ENCODE measurements at regions not wholly inside any gene's neighbourhood (a gene's known extent, or its start where the extent isn't known, plus 50 kb on each side); places are given as distances from the start of the nearest gene placed in this dataset.

GRCh38 chr18:47604021-47604420 lies 326.4 kb downstream of the SMAD2 start:
- TF ChIP-seq, protein P1, sequence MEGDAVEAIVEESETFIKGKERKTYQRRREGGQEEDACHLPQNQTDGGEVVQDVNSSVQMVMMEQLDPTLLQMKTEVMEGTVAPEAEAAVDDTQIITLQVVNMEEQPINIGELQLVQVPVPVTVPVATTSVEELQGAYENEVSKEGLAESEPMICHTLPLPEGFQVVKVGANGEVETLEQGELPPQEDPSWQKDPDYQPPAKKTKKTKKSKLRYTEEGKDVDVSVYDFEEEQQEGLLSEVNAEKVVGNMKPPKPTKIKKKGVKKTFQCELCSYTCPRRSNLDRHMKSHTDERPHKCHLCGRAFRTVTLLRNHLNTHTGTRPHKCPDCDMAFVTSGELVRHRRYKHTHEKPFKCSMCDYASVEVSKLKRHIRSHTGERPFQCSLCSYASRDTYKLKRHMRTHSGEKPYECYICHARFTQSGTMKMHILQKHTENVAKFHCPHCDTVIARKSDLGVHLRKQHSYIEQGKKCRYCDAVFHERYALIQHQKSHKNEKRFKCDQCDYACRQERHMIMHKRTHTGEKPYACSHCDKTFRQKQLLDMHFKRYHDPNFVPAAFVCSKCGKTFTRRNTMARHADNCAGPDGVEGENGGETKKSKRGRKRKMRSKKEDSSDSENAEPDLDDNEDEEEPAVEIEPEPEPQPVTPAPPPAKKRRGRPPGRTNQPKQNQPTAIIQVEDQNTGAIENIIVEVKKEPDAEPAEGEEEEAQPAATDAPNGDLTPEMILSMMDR (IDR thresholded peaks at IDR 0.05), result no peak
- no peak for DNase-seq
- no peaks in the 10 kb centered on the region for H3K36me3 ChIP-seq (replicated peaks in 1 of 2; ENCODE audit: control insufficient read depth in 1 of 2, insufficient read depth in 2 of 2, low read length in 2 of 2)
- no peak overlapping the region for H3K4me3 ChIP-seq (replicated peaks in 1 of 3; ENCODE audit: low read depth in 2 of 3, low read length in 3 of 3)
- H3K27me3 ChIP-seq (ENCODE audit: control insufficient read depth in 2 of 2, insufficient read depth in 2 of 2, low read length in 2 of 2), result no peaks in the 10 kb centered on the region
- Mint-ChIP-seq H3K4me1 (no peaks in the 10 kb centered on the region), H3K27ac (no peak overlapping the region), H3K4me3 (no peak overlapping the region), H3K36me3 (no peaks in the 10 kb centered on the region), H3K9me3 (peaks cover 0 to 3% (median 0%) of the 10 kb centered on the region in 7 donors), H3K27me3 (ENCODE audit: low read depth in 3 of 3) (peaks cover 2 to 9% (median 8%) of the 10 kb centered on the region in 3 donors)
- intact Hi-C loops (cut with micrococcal nuclease), result no loop called here
- 100% methylated on average over 3 of the region's 5 CpGs for WGBS (ENCODE audit: insufficient coverage)
- no peaks in the 10 kb centered on the region for H3K4me1 ChIP-seq (ENCODE audit: control insufficient read depth in 1 of 2, insufficient read depth in 2 of 2, low read length in 2 of 2)
- no peaks in the 10 kb centered on the region for H4K20me1 ChIP-seq (ENCODE audit: insufficient read depth, low read length)
- H3K27ac ChIP-seq (ENCODE audit: low read depth in 1 of 2, low read length in 2 of 2), result no peak overlapping the region
- no peak overlapping the region for H2AFZ ChIP-seq (ENCODE audit: insufficient read depth, low read depth, low read length, poor library complexity, severe bottlenecking)
- no peak overlapping the region for H3K4me2 ChIP-seq (replicated peaks; ENCODE audit: extremely low read depth, low read length, poor library complexity, severe bottlenecking)
- no peaks in the 10 kb centered on the region for H3K79me2 ChIP-seq (ENCODE audit: insufficient read depth, low read length)
- peaks cover 0 to 7% of the 10 kb centered on the region in 2 donors for H3K9me3 ChIP-seq (replicated peaks in 1 of 2; ENCODE audit: control insufficient read depth in 1 of 2, insufficient read depth in 1 of 2, low read length in 2 of 2)
- H3K9ac ChIP-seq (ENCODE audit: insufficient read depth, low read length, poor library complexity, severe bottlenecking), result no peak overlapping the region

GRCh38 chr18:47603158-47603557 lies 327.3 kb downstream of the SMAD2 start:
- H3K27ac ChIP-seq (ENCODE audit: low read depth in 1 of 2, low read length in 2 of 2), result no peak overlapping the region
- no peaks in the 10 kb centered on the region for H3K4me1 ChIP-seq (ENCODE audit: control insufficient read depth in 1 of 2, insufficient read depth in 2 of 2, low read length in 2 of 2)
- TF ChIP-seq, protein P1 (IDR thresholded peaks at IDR 0.05), result no peak
- intact Hi-C loops (cut with micrococcal nuclease), result no loop called here
- no peaks in the 10 kb centered on the region for H4K20me1 ChIP-seq (ENCODE audit: insufficient read depth, low read length)
- H3K9ac ChIP-seq (ENCODE audit: insufficient read depth, low read length, poor library complexity, severe bottlenecking), result no peak overlapping the region
- no peak for DNase-seq
- no peak overlapping the region for H2AFZ ChIP-seq (ENCODE audit: insufficient read depth, low read depth, low read length, poor library complexity, severe bottlenecking)
- H3K27me3 Mint-ChIP-seq (ENCODE audit: low read depth in 3 of 3), result peaks cover 2 to 9% (median 6%) of the 10 kb centered on the region in 3 donors
- no peaks in the 10 kb centered on the region for H3K79me2 ChIP-seq (ENCODE audit: insufficient read depth, low read length)
- no CpG with 5 or more reads among the region's 1 CpG for WGBS (ENCODE audit: insufficient coverage)
- H3K27ac Mint-ChIP-seq, result no peak overlapping the region
- no peaks in the 10 kb centered on the region for H3K36me3 Mint-ChIP-seq
- H3K27me3 ChIP-seq (ENCODE audit: control insufficient read depth in 2 of 2, insufficient read depth in 2 of 2, low read length in 2 of 2), result no peaks in the 10 kb centered on the region
- no peaks in the 10 kb centered on the region for H3K4me1 Mint-ChIP-seq
- H3K36me3 ChIP-seq (replicated peaks in 1 of 2; ENCODE audit: control insufficient read depth in 1 of 2, insufficient read depth in 2 of 2, low read length in 2 of 2), result no peaks in the 10 kb centered on the region
- H3K9me3 Mint-ChIP-seq, result peaks cover 0 to 2% (median 0%) of the 10 kb centered on the region in 7 donors
- no peak overlapping the region for H3K4me3 Mint-ChIP-seq
- no peak overlapping the region for H3K4me2 ChIP-seq (replicated peaks; ENCODE audit: extremely low read depth, low read length, poor library complexity, severe bottlenecking)
- H3K9me3 ChIP-seq (replicated peaks in 1 of 2; ENCODE audit: control insufficient read depth in 1 of 2, insufficient read depth in 1 of 2, low read length in 2 of 2), result peaks cover 0 to 7% of the 10 kb centered on the region in 2 donors
- no peak overlapping the region for H3K4me3 ChIP-seq (replicated peaks in 1 of 3; ENCODE audit: low read depth in 2 of 3, low read length in 3 of 3)
